Tibial artery (tissue), 4 donors: ENCODE measurements at regions not wholly inside any gene's neighbourhood (a gene's known extent, or its start where the extent isn't known, plus 50 kb on each side); places are given as distances from the start of the nearest gene placed in this dataset.

Experiments used
- DNase-seq, 2 donors: peaks; one replicate each; pipeline ENCODE4 v3.0.0-alpha.2; 2019
- H3K27ac ChIP-seq, 2 donors: fragments of 200-600 bp; sonication (generic) in 1 of 2; 1 replicate in 1 of 2; 2 replicates in 1 of 2; pipeline ENCODE4 v1.5.1; 2018 to 2019; ENCODE audit warnings: mild to moderate bottlenecking in 1 of 2
- H3K27me3 ChIP-seq, 2 donors: fragments of 200-600 bp; sonication (generic) in 1 of 2; one replicate each; pipeline versions ENCODE4 v1.5.1 to v1.6.0; 2016 to 2019
- H3K36me3 ChIP-seq, 3 donors: fragments of 200-600 bp; sonication (generic) in 2 of 3; one replicate each; pipeline ENCODE4 v1.5.1; 2016 to 2019; ENCODE audit warnings: mild to moderate bottlenecking in 2 of 3
- H3K4me1 ChIP-seq, 4 donors: fragments of 200-600 bp; sonication (generic) in 2 of 4; 1 replicate in 3 of 4; 2 replicates in 1 of 4; pipeline ENCODE4 v1.5.1; 2016 to 2019
- H3K4me3 ChIP-seq, 2 donors: fragments of 200-600 bp; sonication (generic) in 1 of 2; 1 replicate in 1 of 2; 2 replicates in 1 of 2; pipeline ENCODE4 v1.5.1; 2018 to 2019; ENCODE audit warnings: mild to moderate bottlenecking in 2 of 2
- H3K9me3 ChIP-seq, 3 donors: fragments of 200-600 bp; sonication (generic) in 1 of 3; one replicate each; pipeline ENCODE4 v1.5.1; 2016 to 2019
- intact Hi-C: fragments of 100-400 bp; cut with DNase I; formaldehyde crosslinking; loops from one replicate; pipeline ENCODE4 v1.15.0; 2023; ENCODE audit warnings: low total_unique reads
- TF ChIP-seq, protein P1 (sequence below), 2 experiments: fragments of 200-600 bp in 1 of 2; fragments of 450-650 bp in 1 of 2; IDR thresholded peaks; one replicate each; pipeline ENCODE4 v1.5.1; 2017 to 2019; ENCODE audit warnings: antibody characterized with exemption in 2 of 2, mild to moderate bottlenecking in 1 of 2, moderate library complexity in 1 of 2

DNA sequence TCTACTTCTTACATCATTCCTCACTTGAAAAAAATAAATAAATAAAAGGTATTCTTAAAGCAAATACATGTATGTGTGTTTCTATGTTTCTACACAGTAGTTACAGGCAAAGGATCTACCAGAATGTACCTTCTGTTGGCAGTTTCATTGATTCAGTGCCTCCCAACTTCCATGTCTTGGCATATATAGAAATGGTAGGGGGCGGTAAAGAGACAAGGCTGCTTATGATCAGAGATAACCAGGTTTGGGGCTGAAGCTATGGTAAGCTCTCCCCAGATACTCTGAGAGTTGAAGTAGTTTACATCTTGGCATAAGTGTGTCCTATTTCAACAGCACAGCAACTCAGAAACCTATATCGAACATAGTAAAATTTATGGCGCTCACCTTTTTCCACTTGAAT lies 1075.4 kb upstream of the C9orf72 start:
- intact Hi-C loops: no loop called here
- no peak for DNase-seq
- Histone ChIP-seq H3K4me3 (no peak overlapping the region), H3K4me1 (no peaks in the 10 kb centered on the region), H3K27ac (no peak overlapping the region), H3K9me3 (no peaks in the 10 kb centered on the region), H3K27me3 (no peaks in the 10 kb centered on the region), H3K36me3 (no peaks in the 10 kb centered on the region)
- TF ChIP-seq, protein P1, sequence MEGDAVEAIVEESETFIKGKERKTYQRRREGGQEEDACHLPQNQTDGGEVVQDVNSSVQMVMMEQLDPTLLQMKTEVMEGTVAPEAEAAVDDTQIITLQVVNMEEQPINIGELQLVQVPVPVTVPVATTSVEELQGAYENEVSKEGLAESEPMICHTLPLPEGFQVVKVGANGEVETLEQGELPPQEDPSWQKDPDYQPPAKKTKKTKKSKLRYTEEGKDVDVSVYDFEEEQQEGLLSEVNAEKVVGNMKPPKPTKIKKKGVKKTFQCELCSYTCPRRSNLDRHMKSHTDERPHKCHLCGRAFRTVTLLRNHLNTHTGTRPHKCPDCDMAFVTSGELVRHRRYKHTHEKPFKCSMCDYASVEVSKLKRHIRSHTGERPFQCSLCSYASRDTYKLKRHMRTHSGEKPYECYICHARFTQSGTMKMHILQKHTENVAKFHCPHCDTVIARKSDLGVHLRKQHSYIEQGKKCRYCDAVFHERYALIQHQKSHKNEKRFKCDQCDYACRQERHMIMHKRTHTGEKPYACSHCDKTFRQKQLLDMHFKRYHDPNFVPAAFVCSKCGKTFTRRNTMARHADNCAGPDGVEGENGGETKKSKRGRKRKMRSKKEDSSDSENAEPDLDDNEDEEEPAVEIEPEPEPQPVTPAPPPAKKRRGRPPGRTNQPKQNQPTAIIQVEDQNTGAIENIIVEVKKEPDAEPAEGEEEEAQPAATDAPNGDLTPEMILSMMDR (IDR thresholded peaks at IDR 0.05): no peak

DNA sequence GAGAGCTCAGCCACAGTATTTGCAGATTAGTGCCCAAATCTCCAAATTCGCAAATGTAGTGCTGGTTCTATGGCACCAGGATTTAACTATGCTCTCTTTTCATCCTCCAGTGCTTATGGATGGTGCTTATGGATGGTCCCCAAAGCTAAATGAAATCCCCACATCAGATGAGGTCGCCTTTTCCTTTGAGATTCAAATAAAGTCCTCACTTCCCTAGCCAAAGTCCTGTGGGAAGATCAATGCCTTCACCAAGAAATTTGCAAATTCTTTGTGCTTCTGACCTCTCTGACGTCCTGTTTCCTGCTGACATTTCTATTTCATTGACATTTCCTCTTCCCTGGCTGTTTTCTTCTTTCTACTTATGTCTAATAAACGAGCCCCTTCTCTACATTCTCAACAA lies 1077.0 kb upstream of the C9orf72 start:
- Histone ChIP-seq H3K4me3 (no peak overlapping the region), H3K9me3 (no peaks in the 10 kb centered on the region), H3K36me3 (no peaks in the 10 kb centered on the region), H3K27me3 (no peaks in the 10 kb centered on the region), H3K27ac (no peak overlapping the region), H3K4me1 (no peaks in the 10 kb centered on the region)
- no peak for DNase-seq
- intact Hi-C loops: no loop called here
- TF ChIP-seq, protein P1 (IDR thresholded peaks at IDR 0.05): no peak

DNA sequence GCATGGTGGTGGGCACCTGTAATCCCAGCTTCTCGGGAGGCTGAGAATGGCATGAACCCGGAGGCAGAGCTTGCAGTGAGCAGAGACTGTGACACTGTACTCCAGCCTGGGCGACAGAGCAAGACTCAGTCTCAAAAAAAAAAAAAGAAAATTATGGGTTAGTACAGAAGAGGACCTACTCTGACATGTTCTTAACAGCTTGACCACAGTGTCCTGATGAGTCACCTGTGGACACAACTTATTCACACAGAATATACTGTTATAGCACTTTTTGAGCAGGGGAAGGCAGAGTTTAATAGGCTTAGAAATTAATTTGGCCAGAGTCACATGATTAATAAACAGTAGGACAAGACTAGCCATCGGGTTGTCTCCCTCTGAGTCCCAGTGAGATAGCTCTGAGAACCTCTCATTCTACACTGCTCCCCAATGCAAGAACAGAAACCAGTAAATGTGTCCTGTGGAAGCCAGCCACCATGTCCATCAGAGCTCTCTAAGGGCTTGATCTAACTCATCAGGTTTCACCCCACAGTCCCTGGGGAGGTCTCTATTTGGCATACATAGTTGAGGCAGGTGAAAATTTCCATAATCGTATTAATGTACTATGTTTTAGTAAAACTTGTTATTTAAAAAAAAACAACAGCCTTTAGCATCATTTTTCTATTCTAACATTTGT lies 1077.9 kb upstream of the C9orf72 start:
- DNase-seq: no peak
- TF ChIP-seq, protein P1 (IDR thresholded peaks at IDR 0.05): no peak
- Histone ChIP-seq H3K27ac (no peak overlapping the region), H3K27me3 (no peaks in the 10 kb centered on the region), H3K4me1 (no peaks in the 10 kb centered on the region), H3K4me3 (no peak overlapping the region), H3K36me3 (no peaks in the 10 kb centered on the region), H3K9me3 (no peaks in the 10 kb centered on the region)
- intact Hi-C loops: no loop called here

DNA sequence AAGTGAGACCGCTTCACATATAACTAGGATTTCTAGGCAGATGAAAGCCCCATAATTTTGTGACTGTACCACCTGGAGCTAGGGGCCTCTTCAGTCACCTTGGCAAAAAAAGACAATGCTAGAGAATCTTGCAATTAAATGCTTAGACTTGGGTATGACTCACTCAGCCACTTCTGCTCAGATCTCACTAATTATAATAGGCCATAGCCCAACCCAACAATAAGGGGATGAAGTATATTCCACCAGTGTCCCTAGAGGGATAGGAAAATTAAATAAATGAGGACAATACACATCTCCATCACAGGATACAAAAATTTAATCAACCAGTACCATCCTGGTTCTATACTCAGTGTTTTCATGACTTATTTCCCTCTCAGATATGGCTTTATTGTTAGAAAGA lies 1079.9 kb upstream of the C9orf72 start:
- no peaks in the 10 kb centered on the region for H3K9me3 ChIP-seq
- no peak overlapping the region for H3K27ac ChIP-seq
- no peaks in the 10 kb centered on the region for H3K36me3 ChIP-seq
- intact Hi-C loops: no loop called here
- no peak overlapping the region for H3K4me3 ChIP-seq
- no peak for DNase-seq
- no peaks in the 10 kb centered on the region for H3K4me1 ChIP-seq
- H3K27me3 ChIP-seq: no peaks in the 10 kb centered on the region
- TF ChIP-seq, protein P1 (IDR thresholded peaks at IDR 0.05): no peak

DNA sequence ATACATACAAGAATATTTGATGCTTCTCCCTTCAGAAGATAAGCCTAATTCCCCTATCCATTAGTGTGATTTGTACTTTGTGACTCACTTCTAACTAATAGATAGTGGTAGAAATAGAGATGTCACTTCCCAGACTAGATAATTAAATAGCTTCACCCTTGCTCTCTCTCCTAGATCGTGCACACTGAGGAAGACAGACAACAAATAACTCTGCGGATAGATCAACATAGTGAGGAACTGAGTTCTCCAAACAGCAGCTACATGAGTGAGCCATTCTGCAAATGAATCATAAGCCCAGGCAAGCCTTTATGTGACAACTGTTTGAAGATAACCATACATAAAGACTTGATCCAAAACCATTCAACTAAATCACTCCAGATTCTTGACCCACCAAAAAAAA lies 1083.4 kb upstream of the C9orf72 start:
- Histone ChIP-seq H3K4me3 (no peak overlapping the region), H3K36me3 (no peaks in the 10 kb centered on the region), H3K4me1 (no peaks in the 10 kb centered on the region), H3K9me3 (no peaks in the 10 kb centered on the region), H3K27me3 (no peaks in the 10 kb centered on the region), H3K27ac (no peak overlapping the region)
- intact Hi-C loops: no loop called here
- TF ChIP-seq, protein P1 (IDR thresholded peaks at IDR 0.05): no peak
- no peak for DNase-seq

DNA sequence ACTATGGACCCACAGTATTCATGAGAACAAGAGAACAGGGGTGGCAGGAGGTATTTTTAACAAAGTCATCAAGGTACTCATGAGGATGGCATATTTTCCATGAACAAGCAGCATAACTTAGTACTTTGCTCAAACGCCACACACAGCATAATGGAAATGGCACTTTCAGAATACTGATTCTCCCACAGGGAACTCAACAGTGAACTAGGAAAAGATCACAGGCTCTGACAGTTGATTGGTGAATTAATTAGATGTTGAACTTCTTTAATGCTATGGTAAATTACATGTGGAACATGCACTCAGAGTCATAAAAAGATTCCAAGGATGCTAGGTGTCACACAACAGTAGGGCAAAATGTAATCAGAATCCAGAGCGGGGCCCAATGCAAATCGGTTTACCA lies 1088.6 kb upstream of the C9orf72 start:
- Histone ChIP-seq H3K27me3 (no peaks in the 10 kb centered on the region), H3K4me1 (no peaks in the 10 kb centered on the region), H3K4me3 (no peak overlapping the region), H3K27ac (no peak overlapping the region), H3K9me3 (no peaks in the 10 kb centered on the region), H3K36me3 (no peaks in the 10 kb centered on the region)
- TF ChIP-seq, protein P1 (IDR thresholded peaks at IDR 0.05): no peak
- DNase-seq: no peak
- intact Hi-C loops: no loop called here
